EL (cell line): ENCODE measurements at regions not wholly inside any gene's neighbourhood (a gene's known extent, or its start where the extent isn't known, plus 50 kb on each side); places are given as distances from the start of the nearest gene placed in this dataset.
"Not testable (repeated sequence)": the region's sequence is repeated elsewhere in the genome, so short reads cannot be mapped to it uniquely, and the experiment has no call there.

Experiments
- DNase-seq: peaks from one replicate; pipeline ENCODE4 v3.0.0-alpha.2; 2016

GRCh38 chr13:74266861-74267260, 132.7 kb upstream of the KLF12 start:
- peak; percentile 23 for DNase-seq

- DNase-seq = no peak
These were observed 132.1 kb upstream of the KLF12 start for GRCh38 chr13:74266309-74266708.

GRCh38 chr13:74264333-74264732, 130.1 kb upstream of the KLF12 start:
- DNase-seq = no peak

- DNase-seq = not testable (repeated sequence)
These were observed 126.2 kb upstream of the KLF12 start for GRCh38 chr13:74260420-74260819.

GRCh38 chr13:74259641-74260040, 125.4 kb upstream of the KLF12 start:
- no peak for DNase-seq

GRCh38 chr13:74258961-74259360, 124.8 kb upstream of the KLF12 start:
- no peak for DNase-seq

GRCh38 chr13:74256969-74257368, 122.8 kb upstream of the KLF12 start:
- DNase-seq = no peak

- no peak for DNase-seq
These were observed 119.0 kb upstream of the KLF12 start for GRCh38 chr13:74253161-74253560.

GRCh38 chr13:74251778-74252519, 117.7 kb upstream of the KLF12 start:
- DNase-seq = peak; percentile 25

GRCh38 chr13:74250738-74251190, 116.6 kb upstream of the KLF12 start:
- DNase-seq = peak; percentile 91

GRCh38 chr13:74248477-74248876, 114.3 kb upstream of the KLF12 start:
- no peak for DNase-seq

- DNase-seq = no peak
These were observed 112.3 kb upstream of the KLF12 start for GRCh38 chr13:74246487-74246886.

GRCh38 chr13:74243637-74244526, 109.7 kb upstream of the KLF12 start:
- DNase-seq = peak; percentile 91

- not testable (repeated sequence) for DNase-seq
These were observed 107.1 kb upstream of the KLF12 start for GRCh38 chr13:74241343-74241742.

- DNase-seq = no peak
These were observed 96.8 kb upstream of the KLF12 start for GRCh38 chr13:74230984-74231501.

GRCh38 chr13:74229242-74229641, 95.0 kb upstream of the KLF12 start:
- no peak for DNase-seq

GRCh38 chr13:74227476-74228158, 93.4 kb upstream of the KLF12 start:
- DNase-seq = no peak

GRCh38 chr13:74226791-74227475, 92.7 kb upstream of the KLF12 start:
- no peak for DNase-seq

GRCh38 chr13:74221752-74222151, 87.5 kb upstream of the KLF12 start:
- DNase-seq = no peak

GRCh38 chr13:74219566-74219965, 85.4 kb upstream of the KLF12 start:
- peak; percentile 50 for DNase-seq

- DNase-seq = no peak
These were observed 84.1 kb upstream of the KLF12 start for GRCh38 chr13:74218291-74218690.

GRCh38 chr13:74217811-74218210, 83.6 kb upstream of the KLF12 start:
- peak; percentile 93 for DNase-seq

- no peak for DNase-seq
These were observed 81.2 kb upstream of the KLF12 start for GRCh38 chr13:74215420-74215819.
